Panc1 (cell line): ENCODE measurements at regions not wholly inside any gene's neighbourhood (a gene's known extent, or its start where the extent isn't known, plus 50 kb on each side); places are given as distances from the start of the nearest gene placed in this dataset.

Source experiments
- CTCF ChIP-seq: fragments of 450-650 bp; IDR thresholded peaks from 2 replicates; pipeline ENCODE4 v1.5.1; 2017; ENCODE audit warnings: mild to moderate bottlenecking
- POLR2AphosphoS5 ChIP-seq: IDR thresholded peaks from 2 replicates; pipeline ENCODE4 v1.6.1; 2012; ENCODE audit warnings: mild to moderate bottlenecking, low read depth, low read length, moderate library complexity
- REST ChIP-seq, 2 experiments: IDR thresholded peaks; 2 replicates each; pipeline ENCODE4 v1.6.1; 2011 to 2012; ENCODE audit warnings: low read depth in 2 of 2, control low read depth in 1 of 2, low read length in 1 of 2, mild to moderate bottlenecking in 1 of 2, moderate library complexity in 1 of 2; ENCODE audit not compliant: insufficient read depth in 1 of 2

DNA sequence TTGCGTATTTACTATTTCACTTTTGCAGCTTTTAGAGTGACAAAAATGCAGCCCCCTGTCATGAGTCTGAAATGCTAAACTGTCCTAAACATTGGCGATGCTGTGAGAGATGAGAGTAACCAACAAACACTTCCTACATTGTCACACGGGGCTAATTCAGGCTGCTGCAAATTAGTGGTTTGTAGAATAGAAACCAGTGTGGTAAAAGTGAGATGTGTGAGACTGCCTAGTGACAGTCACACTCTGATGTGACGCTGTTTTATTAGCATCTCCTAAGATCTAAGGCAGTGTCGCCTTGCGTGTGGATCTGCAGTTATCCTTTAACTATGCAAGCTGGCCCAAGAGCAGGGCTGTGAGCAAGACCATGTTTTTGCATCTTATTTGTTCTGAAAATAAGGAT, 800.2 kb upstream of the TENM3 start:
- no peak for TF ChIP-seq CTCF
- TF ChIP-seq POLR2AphosphoS5: no peak
- no peak for TF ChIP-seq REST (IDR thresholded peaks at IDR 0.05; ENCODE audit: insufficient read depth in 1 of 2, low read depth in 2 of 2, low read length in 1 of 2)
